HCT116 (cell line): ENCODE measurements at regions not wholly inside any gene's neighbourhood (a gene's known extent, or its start where the extent isn't known, plus 50 kb on each side); places are given as distances from the start of the nearest gene placed in this dataset.

Experiments
- ATAC-seq: fragments of 200-7000 bp; cut with Tn5 transposase; 2 replicates; pipeline ENCODE4 v1.9.1; 2020; ENCODE audit warnings: mild to moderate bottlenecking, moderate library complexity
- BruUV-seq: library from RNA; stranded (reverse); fragments of 400-500 nt; replicated peaks from 2 replicates; lab custom pipeline; 2021; lab: Mats Ljungman, UMichigan
- CTCF ChIA-PET: fragments of 300-600 bp; sonication (Branson Sonifier 250); formaldehyde crosslinking; loops from one replicate; lab custom pipeline; 2021; ENCODE audit warnings: antibody characterized with exemption; lab: Charles Lee
- POLR2A ChIA-PET: fragments of 300-600, 350-600 bp; sonication (Branson Sonifier 250); formaldehyde crosslinking; loops from one replicate; lab custom pipeline; 2021; ENCODE audit warnings: antibody characterized with exemption; lab: Charles Lee
- RAD21 ChIA-PET, 2 experiments: fragments of 300-600 bp; sonication (Branson Sonifier 250); formaldehyde crosslinking; loops; one replicate each; lab custom pipeline; 2023; ENCODE audit warnings: low total read pairs in 2 of 2; ENCODE audit not compliant: uncharacterized antibody in 2 of 2, unreplicated experiment in 2 of 2, low non-redundant PET in 1 of 2; lab: Charles Lee
- DNase-seq: peaks from one replicate; pipeline ENCODE4 v3.0.0-alpha.2; 2010; ENCODE audit warnings: low read depth, low spot score
- H2AFZ ChIP-seq: fragments of 200-600 bp; shearing (Covaris generic), sonication (generic); 2 replicates; pipeline ENCODE4 v1.6.1; 2017; ENCODE audit warnings: low read depth, mixed run types, mixed read lengths, antibody characterized with exemption, low read length; ENCODE audit not compliant: poor library complexity, severe bottlenecking
- H3K27ac ChIP-seq: 2 replicates; pipeline ENCODE4 v1.5.1; 2012; ENCODE audit warnings: low read depth, low read length
- H3K27me3 ChIP-seq: fragments of 200-600 bp; sonication (generic); 2 replicates; pipeline ENCODE4 v1.6.1; 2016; ENCODE audit warnings: mixed run types, low read length, mixed read lengths; ENCODE audit not compliant: insufficient read depth
- H3K36me3 ChIP-seq, 2 experiments: fragments of 200-500 bp in 1 of 2; fragments of 200-600 bp in 1 of 2; sonication (Bioruptor generic) in 1 of 2; sonication (generic) in 1 of 2; 2 replicates each; pipeline versions ENCODE4 v1.5.1 to v1.6.1; 2014 to 2016; ENCODE audit warnings: low read length in 2 of 2, inconsistent platforms in 1 of 2, mixed read lengths in 1 of 2, mixed run types in 1 of 2; ENCODE audit not compliant: insufficient read depth in 2 of 2, control insufficient read depth in 1 of 2
- H3K4me1 ChIP-seq, 2 experiments: fragments of 200-600 bp in 1 of 2; sonication (generic) in 1 of 2; 2 replicates each; pipeline versions ENCODE4 v1.5.1 to v1.6.1; 2012 to 2017; ENCODE audit warnings: low read length in 2 of 2, inconsistent platforms in 1 of 2, mild to moderate bottlenecking in 1 of 2, mixed read lengths in 1 of 2, mixed run types in 1 of 2, moderate library complexity in 1 of 2; ENCODE audit not compliant: insufficient read depth in 2 of 2, control insufficient read depth in 1 of 2
- H3K4me2 ChIP-seq: fragments of 200-600 bp; sonication (generic); 2 replicates; pipeline ENCODE4 v1.6.1; 2017; ENCODE audit warnings: mixed run types, low read length, mixed read lengths
- H3K4me3 ChIP-seq, 2 experiments: fragments of 200-600 bp in 1 of 2; sonication (generic) in 1 of 2; replicated peaks in 1 of 2; 2 replicates each; pipeline ENCODE4 v1.5.1; 2011 to 2016; ENCODE audit warnings: low read length in 2 of 2, control low read depth in 1 of 2, low read depth in 1 of 2, mild to moderate bottlenecking in 1 of 2, mixed read lengths in 1 of 2, mixed run types in 1 of 2
- H3K79me2 ChIP-seq: fragments of 200-600 bp; sonication (generic); 2 replicates; pipeline ENCODE4 v1.6.1; 2017; ENCODE audit warnings: mild to moderate bottlenecking, mixed run types, low read length, moderate library complexity, mixed read lengths; ENCODE audit not compliant: insufficient read depth
- H3K9ac ChIP-seq: fragments of 200-600 bp; sonication (generic); 2 replicates; pipeline ENCODE4 v1.6.1; 2016; ENCODE audit warnings: low read length, mixed read lengths
- H3K9me2 ChIP-seq: fragments of 200-600 bp; sonication (generic), shearing (Covaris generic); 2 replicates; pipeline ENCODE4 v1.6.1; 2017; ENCODE audit warnings: mixed run types, mild to moderate bottlenecking, moderate library complexity; ENCODE audit not compliant: insufficient read depth
- H3K9me3 ChIP-seq, 2 experiments: fragments of 200-500 bp in 1 of 2; fragments of 200-600 bp in 1 of 2; sonication (Bioruptor generic) in 1 of 2; sonication (generic) in 1 of 2; 2 replicates each; pipeline ENCODE4 v1.6.1; 2014 to 2017; ENCODE audit warnings: low read length in 2 of 2, mixed read lengths in 2 of 2, inconsistent platforms in 1 of 2, low read depth in 1 of 2, mild to moderate bottlenecking in 1 of 2, mixed run types in 1 of 2, moderate library complexity in 1 of 2; ENCODE audit not compliant: control insufficient read depth in 1 of 2, insufficient read depth in 1 of 2
- H4K20me1 ChIP-seq: fragments of 200-600 bp; sonication (generic), shearing (Covaris generic); 2 replicates; pipeline ENCODE4 v1.6.1; 2017; ENCODE audit warnings: mixed run types, mild to moderate bottlenecking, moderate library complexity; ENCODE audit not compliant: insufficient read depth
- CEBPB ChIP-seq: IDR thresholded peaks from 2 replicates; pipeline ENCODE4 v1.6.1; 2012; ENCODE audit warnings: low read depth
- ELF1 ChIP-seq: IDR thresholded peaks from 2 replicates; pipeline ENCODE4 v1.6.1; 2012; ENCODE audit warnings: low read depth, borderline replicate concordance
- EZH2 ChIP-seq: fragments of 200-600 bp; sonication (generic); IDR thresholded peaks from 2 replicates; pipeline ENCODE4 v1.6.1; 2017; ENCODE audit warnings: antibody characterized with exemption, mixed run types
- EZH2phosphoT487 ChIP-seq: fragments of 200-600 bp; IDR thresholded peaks from 2 replicates; pipeline ENCODE4 v1.6.1; 2018; ENCODE audit warnings: antibody characterized with exemption, borderline replicate concordance
- JUND ChIP-seq: IDR thresholded peaks from 2 replicates; pipeline ENCODE4 v1.6.1; 2012
- POLR2AphosphoS5 ChIP-seq: IDR thresholded peaks from 2 replicates; pipeline ENCODE4 v1.6.1; 2011; ENCODE audit warnings: mild to moderate bottlenecking, low read depth, low read length, moderate library complexity
- SIN3A ChIP-seq: IDR thresholded peaks from 2 replicates; pipeline ENCODE4 v1.6.1; 2012; ENCODE audit warnings: low read depth
- TCF7L2 ChIP-seq: IDR thresholded peaks from 2 replicates; pipeline ENCODE4 v1.7.0; 2011; ENCODE audit warnings: borderline replicate concordance, inconsistent platforms; ENCODE audit not compliant: insufficient read depth, insufficient read length; ENCODE audit errors: extremely low read depth
- YY1 ChIP-seq: IDR thresholded peaks from 2 replicates; pipeline ENCODE4 v1.6.1; 2011; ENCODE audit warnings: low read length, low read depth, moderate library complexity, mild to moderate bottlenecking; ENCODE audit not compliant: insufficient replicate concordance; ENCODE audit errors: extremely low read depth
- ZNF274 ChIP-seq: fragments of 200-500 bp; sonication (Bioruptor generic); IDR thresholded peaks from 2 replicates; pipeline ENCODE4 v1.6.1; 2014; ENCODE audit warnings: mild to moderate bottlenecking, low read depth, low read length, inconsistent platforms
- intact Hi-C: fragments of 100-400 bp; cut with micrococcal nuclease; formaldehyde crosslinking; loops from 2 replicates; pipeline ENCODE4 v1.10.0; 2022
- TF ChIP-seq, protein P1 (sequence below): IDR thresholded peaks from 2 replicates; pipeline ENCODE4 v1.6.1; 2011; ENCODE audit warnings: mild to moderate bottlenecking, low read length, moderate library complexity; ENCODE audit not compliant: insufficient replicate concordance; ENCODE audit errors: extremely low read depth

DNA sequence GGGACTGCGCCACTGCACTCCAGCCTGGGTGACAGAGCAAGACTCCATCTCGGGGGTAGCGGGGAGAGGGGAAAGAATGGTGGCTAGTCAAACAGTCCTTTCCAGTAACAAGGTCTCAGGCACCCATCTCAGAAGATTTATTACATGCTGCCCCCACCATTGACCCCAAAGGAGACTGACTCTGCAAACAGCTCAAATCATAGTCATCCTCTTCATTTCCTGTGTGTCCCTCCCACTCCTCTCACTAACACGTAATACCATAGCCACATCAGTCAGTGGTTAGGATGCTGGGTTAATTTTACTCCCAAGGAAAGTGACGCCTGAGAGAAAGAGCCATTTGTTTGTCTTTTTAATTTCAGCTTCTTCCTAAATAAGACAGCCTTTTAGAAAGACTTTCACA is 56.6 kb upstream of the BET1 start:
- ChIA-PET RAD21 (no interaction called here), CTCF (no interaction called here), POLR2A (no interaction called here)
- intact Hi-C loops = no loop called here
- Histone ChIP-seq H3K27me3 (peaks cover 30% of the 10 kb centered on the region; the same call in 1 of the 2 replicates), H2AFZ (no peak overlapping the region), H4K20me1 (no peaks in the 10 kb centered on the region), H3K4me3 (no peak overlapping the region), H3K9me3 (no peaks in the 10 kb centered on the region), H3K9me2 (no peaks in the 10 kb centered on the region), H3K79me2 (no peaks in the 10 kb centered on the region), H3K36me3 (no peaks in the 10 kb centered on the region), H3K4me2 (no peak overlapping the region), H3K9ac (no peak overlapping the region), H3K4me1 (no peaks in the 10 kb centered on the region), H3K27ac (no peak overlapping the region)
- TF ChIP-seq EZH2 (no peak), CEBPB (no peak), JUND (no peak), POLR2AphosphoS5 (no peak), SIN3A (no peak), ELF1 (no peak), EZH2phosphoT487 (no peak)
- BruUV-seq = no TSS peak
- ATAC-seq = no peak
- no peak for DNase-seq

DNA sequence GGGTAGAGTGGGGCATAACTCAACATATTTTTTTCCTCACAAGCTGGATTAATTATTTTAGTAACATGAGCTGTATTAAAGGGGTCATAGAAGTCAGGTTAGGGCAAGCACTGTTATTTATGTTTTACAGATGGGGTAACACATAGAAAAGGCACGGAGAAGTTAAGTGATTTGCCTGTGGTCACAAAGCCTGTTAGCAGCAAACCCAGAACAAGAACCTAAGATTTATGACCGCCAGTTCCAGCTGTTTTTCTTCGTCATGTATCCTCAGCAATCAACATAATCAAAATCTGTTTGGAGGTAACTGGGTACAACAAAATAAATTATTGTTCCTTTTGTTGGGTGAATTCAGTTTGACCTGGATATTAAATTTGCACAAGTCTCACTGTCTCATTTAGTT is 57.2 kb upstream of the BET1 start:
- Histone ChIP-seq H3K36me3 (no peaks in the 10 kb centered on the region), H3K9ac (no peak overlapping the region), H4K20me1 (no peaks in the 10 kb centered on the region), H3K9me3 (no peaks in the 10 kb centered on the region), H3K4me3 (no peak overlapping the region), H3K9me2 (no peaks in the 10 kb centered on the region), H3K27me3 (peaks cover 35% of the 10 kb centered on the region; the same call in 1 of the 2 replicates), H2AFZ (no peak overlapping the region), H3K4me2 (no peak overlapping the region), H3K79me2 (no peaks in the 10 kb centered on the region), H3K27ac (no peak overlapping the region), H3K4me1 (no peaks in the 10 kb centered on the region)
- RAD21 ChIA-PET = no interaction called here
- ATAC-seq (no peak), DNase-seq (no peak)
- intact Hi-C loops = no loop called here
- POLR2A ChIA-PET = no interaction called here
- TF ChIP-seq, protein P1, sequence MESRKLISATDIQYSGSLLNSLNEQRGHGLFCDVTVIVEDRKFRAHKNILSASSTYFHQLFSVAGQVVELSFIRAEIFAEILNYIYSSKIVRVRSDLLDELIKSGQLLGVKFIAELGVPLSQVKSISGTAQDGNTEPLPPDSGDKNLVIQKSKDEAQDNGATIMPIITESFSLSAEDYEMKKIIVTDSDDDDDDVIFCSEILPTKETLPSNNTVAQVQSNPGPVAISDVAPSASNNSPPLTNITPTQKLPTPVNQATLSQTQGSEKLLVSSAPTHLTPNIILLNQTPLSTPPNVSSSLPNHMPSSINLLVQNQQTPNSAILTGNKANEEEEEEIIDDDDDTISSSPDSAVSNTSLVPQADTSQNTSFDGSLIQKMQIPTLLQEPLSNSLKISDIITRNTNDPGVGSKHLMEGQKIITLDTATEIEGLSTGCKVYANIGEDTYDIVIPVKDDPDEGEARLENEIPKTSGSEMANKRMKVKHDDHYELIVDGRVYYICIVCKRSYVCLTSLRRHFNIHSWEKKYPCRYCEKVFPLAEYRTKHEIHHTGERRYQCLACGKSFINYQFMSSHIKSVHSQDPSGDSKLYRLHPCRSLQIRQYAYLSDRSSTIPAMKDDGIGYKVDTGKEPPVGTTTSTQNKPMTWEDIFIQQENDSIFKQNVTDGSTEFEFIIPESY = no peak
- TF ChIP-seq EZH2 = no peak
- no peak for TF ChIP-seq TCF7L2
- TF ChIP-seq YY1 = no peak
- no peak for TF ChIP-seq CEBPB
- TF ChIP-seq ZNF274 = no peak
- no TSS peak for BruUV-seq
- CTCF ChIA-PET = no interaction called here
